ENCODE measurements at regions not wholly inside any gene's neighbourhood (a gene's known extent, or its start where the extent isn't known, plus 50 kb on each side); places are given as distances from the start of the nearest gene placed in this dataset.

DNA sequence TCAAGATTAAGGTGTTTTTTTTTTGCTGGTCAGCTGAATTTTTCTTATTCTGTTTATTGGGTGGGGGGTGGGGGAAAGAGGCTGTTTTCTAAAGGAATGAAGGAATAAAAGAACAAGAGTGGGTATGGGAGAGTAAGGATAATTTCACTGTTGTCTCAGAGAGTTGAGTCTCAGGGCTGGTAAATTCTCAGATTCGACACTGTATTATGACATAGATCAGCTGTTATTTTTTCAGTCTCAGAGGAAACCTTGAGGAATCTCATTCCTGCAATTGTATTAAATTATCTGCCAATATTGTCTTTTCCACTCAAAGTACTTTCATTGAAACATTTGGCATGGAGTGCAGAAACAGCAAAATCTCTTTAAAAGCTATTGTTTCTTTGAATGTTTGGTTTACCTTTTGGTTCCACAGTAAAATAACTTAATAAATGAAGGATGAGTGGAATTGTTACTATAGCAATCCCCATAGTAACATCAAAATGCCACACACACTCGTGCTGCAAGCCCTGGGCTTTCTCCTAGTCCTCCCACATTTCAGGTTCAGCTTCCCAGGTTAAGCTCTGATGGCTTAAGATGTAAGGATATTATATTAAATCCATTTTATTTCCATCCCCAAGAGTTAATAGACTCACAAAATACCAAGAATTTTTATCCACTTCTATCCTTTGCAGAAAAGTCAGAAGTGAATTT lies 478.7 kb upstream of the TCF4 start:
- DNase-seq, result no peak

DNA sequence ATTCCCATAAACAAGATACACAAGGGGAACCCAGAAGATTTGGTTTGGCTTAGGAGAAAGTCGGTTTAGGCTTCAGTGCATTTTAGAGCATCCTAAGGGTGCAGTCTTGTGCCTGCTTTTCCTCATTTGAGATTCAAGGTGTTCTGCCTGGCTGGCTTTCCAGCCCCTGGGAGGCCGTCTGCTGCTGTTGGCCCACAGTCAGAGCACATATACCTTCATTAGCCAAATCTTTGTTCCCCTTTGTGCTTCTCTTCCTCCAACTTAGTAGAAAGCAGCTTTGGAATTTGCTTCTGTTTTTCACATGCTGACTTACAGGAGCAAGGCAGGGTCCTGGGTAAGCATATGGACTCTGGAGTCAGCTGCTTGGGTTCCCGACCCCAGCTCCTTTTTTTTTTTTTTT lies 477.1 kb upstream of the TCF4 start:
- no peak for DNase-seq

DNA sequence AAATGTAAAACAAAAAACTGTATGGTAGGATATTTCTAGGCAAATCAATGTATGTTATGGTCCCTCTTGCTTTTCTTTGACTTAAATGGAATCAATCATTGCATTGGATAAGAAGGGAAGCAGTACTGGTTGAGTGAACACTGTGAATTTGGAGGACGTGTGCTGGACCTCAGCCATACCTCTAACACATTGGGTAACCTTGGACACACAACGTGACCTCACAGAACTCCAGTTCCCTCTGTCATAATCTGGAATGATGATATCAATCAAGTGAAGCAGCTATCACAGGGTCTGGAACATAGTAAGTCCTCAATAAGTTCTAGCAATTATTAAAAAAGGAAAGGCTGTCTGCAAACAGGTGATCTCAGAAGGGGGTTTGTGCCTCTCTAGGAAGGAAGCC lies 474.9 kb upstream of the TCF4 start:
- no peak for DNase-seq

DNA sequence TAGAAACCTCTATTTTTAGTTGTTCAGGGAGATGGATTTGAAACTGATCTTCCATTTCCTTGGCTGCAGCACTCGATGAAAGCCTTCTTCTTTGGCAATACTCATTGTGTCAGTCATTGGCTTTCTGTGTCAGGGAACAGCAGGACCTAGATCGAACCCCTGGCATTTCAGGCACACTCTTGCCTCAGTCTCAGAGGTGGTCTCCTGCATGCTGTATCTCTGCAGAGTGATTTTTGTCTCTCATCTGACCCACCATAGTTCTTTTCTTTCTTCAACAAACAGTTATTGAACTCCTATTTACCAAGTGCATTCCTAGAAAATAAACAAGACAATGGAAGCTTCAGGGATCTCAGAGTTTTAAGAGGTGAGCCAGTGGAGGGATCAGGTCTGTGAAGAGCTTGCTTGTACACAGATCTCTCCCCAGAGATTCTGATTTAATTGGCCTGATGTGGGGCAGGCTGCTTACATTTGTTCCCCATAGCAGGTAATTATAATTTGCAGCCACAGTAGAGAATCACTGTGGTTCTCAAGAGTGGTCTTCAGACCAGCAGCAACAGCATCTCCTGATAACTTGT lies 473.1 kb upstream of the TCF4 start:
- DNase-seq, result peak; percentile 9

DNA sequence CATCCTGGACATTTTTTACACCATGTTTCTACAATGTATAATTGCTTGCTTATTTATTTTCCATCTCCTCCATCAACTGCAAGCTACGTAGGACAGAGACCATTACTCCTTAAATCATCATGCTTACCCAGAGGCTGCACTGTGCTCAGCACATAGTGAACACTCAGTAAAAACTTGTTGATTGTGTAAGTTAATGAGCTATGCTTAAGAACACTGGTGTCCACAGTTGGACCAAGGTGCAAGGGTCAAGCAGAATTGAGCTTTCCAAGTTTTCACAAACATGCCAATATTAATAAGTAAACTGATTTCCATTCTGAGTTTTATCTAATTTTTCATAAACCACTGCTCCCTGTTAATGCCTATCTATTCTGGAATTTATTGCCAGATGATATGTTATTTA lies 464.2 kb upstream of the TCF4 start:
- no peak for DNase-seq

DNA sequence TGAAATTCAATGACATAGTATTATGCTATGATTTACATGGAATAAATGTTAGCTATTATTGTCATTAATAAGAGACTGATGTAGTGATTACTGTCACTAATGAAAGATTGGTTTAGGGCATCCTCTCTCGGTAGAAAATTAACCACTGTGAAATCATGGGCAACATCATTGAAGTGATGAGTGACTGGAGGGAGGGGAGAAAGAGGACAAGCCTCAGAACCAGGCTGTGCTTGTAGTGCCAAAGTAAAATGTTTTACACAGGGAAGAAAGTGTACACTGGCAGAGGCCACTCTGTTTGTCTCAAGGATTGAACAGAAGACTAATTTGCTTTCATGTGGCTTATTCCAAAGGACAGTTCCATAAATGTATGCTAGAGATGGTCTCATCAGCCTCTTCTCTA lies 456.2 kb upstream of the TCF4 start:
- DNase-seq, result no peak

DNA sequence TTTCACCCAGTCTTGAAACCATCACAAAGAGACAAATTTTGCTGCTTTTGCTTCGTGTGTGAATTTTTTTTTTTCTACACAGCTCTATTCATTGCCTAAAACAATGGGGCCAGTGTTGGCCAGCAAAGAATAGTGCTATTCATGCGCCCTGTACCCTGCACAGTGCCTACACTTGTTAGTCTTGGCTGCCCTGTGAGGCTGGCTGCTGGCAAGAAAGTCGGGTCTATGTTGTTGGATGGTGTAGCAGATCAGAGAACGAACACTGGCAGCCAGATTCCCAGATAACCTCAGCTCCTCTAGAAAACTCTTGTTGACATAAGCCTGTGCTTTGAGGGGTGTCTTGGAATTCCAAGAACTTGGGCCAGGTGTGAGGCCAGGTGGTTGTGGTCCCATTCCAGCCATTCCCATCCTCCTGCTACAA lies 455.7 kb upstream of the TCF4 start:
- no peak for DNase-seq

DNA sequence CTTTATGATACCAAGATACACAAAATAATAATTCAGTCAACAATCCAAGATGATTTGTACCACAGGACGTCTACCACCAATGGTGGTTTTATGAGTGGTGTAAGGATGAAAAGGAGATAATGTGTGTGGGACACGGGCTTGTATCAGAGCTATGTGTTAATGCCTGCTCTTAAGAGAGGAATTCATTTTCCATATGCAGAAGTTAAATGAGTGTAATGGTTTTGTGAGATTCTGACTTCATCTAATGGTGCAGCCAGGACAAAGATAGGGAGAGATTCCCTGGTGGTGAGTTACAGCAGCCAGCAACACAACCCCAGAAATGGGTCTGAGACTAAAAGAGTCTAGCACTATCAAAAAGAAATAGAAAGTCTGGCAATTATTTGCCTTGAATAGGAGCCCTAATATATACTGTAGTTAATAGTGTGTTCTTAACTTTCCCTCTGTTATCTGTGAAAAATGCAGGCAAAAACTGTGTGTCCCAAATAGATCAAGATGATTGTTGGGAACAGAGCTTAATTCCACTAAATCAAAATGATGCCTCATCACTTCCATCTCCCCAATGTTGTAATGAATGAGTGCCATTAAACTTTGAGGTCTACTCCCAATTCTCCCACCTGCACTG lies 455.0 kb upstream of the TCF4 start:
- DNase-seq, result no peak

DNA sequence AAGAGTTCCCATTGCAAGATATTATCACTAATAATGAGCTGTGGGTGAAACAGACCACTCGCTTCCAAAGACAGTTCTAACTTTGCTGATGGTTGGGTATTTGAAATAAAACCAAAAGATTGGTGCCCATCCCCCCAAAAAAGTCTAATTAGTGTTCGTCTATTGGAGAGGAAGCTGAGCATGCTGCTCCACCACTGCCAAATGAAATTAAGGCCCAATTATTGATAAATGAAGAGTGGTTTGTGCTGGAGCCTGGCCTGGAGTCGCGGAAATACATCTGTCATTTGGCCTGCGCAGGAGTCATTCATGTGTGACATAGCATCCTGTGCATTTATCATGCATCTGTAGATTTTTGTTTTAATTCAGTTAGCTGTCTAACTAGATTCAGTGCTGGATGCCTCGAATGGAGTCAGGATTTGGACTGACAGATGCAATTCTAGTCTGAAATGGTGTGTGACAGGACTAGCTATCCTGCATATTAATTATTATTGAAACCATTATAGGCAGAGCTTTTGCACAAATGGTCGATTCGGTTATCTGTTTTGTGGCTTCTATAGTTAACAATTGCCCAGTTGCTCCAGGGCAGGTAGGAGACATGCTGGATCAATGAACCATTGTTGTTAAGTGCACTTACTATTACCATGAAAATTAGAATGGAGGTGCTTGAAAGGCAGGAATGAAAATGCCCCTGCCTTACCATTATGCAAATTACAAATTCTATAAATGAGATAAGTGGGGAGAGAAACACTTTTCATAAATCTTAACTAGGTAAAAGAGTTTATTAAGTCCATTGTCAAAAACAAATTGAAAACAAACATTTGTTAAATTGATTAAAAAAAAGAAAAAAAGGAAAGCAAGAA lies 450.4 kb upstream of the TCF4 start:
- peak; percentile 62 for DNase-seq

DNA sequence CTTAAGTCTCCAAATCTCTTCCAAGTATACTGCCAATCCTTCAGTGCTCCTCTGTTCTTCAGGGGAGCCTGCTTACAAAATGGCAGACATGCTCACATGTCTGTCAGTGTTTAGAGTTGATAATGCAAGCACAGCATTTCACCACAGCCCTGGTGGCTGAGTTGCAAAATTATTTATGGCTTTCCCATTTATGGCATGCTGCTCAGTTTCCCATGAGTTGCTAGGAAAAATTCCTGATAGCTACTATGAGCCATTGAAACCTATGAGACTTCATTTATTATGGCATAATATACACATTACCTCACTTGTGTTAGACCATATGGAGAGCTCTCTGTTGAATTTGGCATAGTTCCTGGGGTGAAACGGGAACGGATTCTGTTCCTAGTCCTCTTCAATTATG lies 448.7 kb upstream of the TCF4 start:
- DNase-seq, result no peak

DNA sequence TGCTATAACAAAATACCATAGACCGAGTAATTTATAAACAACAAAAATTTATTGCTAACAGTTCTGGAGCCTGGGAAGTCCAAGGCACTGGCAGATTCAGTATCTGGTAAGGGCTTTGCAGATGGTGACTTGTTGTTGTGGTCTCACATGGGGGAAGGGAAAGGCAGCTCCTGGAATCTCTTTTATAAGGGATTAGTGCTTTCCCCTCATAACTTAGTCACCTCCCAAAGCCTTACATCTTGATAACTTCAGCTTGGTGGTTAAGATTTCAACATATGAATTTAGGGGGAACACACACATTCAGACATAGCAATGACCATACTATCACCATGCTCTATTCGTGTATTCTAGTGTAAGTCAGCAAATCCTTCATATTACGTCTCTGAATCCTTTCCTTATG lies 447.6 kb upstream of the TCF4 start:
- no peak for DNase-seq

DNA sequence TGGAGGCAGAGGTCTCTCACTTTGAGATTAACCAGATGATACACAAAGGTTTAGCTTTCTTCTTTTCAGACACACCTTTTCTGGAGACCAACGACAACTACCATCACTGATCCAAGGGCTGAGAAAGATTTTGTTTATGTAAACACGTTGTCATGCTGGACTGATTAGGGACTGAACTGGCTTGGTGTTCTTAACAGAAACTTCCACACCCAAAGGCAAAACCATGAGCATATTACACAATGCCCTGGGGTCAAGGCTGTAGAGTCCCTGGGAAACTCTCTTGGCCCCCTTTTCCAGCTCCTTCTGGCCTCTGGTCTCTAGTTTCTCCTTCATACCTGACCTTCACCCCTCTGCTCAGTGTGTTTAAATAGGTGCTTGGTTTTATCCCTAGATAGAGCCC lies 447.0 kb upstream of the TCF4 start:
- no peak for DNase-seq

DNA sequence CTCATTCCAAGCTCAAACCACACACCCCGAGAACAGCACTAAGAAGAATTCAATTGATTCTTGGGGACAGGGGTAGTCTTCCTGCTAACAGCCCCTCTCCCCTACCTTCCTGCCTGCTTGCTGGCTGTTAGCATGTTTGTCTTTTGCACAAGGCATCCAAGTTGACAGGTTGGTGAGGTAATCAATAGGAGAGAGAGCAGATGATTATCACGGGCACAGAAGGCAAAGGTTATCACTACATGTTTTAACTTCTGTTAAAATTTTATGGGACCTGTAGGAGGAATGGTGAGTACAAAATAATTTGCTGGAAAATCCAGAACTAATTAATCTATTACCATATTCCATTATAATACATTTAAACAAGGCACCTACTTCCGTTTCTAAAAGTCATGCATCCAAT lies 442.1 kb upstream of the TCF4 start:
- no peak for DNase-seq

DNA sequence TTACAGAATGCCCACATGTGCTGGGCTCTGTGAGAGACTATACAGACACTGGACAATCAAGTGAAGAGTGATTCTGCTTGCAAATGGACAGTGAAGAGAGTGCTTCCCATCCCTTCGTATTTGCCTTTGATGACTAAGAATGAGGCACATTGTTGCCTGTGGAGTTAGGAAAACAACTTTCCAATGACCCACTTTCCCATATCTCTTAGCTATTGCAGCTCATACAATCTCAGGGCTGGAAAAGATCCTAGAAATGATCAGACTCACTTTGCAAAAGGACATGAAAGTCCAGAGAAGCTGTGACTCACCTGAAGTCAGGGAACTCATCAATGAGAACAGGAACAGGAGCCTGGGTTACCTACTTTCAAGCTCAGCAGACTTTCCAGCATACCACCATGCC lies 440.5 kb upstream of the TCF4 start:
- no peak for DNase-seq

DNA sequence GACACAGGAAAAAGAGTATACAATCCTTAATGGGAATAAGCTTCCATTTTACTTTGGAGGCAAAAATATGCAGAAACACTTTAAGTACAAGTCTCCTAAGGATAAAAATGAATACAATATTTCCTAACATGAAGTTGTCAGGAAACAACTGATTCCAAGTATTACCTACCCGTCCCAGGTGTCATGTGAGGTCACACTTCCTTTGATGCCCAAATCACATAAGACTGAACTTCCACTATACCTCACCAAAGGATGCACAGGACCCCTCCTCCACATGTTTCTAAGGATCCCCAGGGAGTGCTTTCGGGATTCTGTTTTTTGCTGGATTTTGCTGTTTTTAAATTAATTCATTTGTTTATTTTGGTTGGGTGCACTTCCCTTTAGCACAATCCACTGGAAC lies 438.5 kb upstream of the TCF4 start:
- no peak for DNase-seq

DNA sequence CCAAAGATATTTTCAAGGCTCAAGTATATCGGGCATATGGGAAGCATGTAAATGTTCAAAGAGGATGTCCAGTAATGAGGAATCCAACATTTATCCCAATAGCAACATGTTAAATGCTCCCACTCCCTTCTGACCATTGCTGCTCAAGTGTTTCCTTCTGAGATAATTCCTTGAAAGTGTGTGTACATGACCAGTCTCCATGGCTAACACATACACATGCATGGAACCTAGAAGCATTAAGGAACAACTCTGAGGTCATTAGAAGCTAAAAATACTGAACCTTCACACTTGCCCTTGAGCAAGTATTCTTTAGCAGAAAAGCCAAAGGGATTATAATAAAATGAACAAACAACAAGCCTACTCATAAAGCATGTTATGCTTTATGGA lies 433.8 kb upstream of the TCF4 start:
- DNase-seq, result no peak

DNA sequence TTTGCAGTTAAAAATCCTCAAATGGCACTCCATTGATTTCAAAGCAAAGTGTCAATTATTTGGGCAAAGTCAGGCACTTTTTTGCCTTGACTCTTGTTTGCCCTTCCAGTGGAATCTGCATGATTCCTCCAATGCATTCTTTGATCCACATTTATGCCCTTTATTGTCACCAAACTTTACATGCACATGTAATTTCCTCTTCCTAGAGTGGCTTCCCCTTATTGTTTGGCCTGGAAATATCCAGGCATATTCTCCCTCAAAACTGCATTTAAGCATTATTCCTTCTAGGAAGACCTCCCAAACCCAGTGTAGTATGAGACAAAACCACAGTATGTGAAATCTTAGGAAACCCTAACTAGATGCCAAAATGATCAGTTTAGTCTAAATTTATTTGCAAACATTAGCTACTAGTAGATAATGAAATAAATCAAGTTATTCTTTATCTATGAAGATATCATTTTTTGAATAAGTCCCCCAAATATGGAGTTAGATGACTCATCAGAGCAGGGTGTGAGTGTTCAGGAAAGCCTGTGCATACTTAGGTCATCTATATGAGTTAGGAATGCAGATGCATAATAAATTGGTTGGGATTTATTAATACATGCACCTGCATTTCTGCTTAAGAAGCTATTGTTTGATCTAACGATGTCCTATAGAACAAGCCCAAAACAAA lies 433.3 kb upstream of the TCF4 start:
- no peak for DNase-seq

DNA sequence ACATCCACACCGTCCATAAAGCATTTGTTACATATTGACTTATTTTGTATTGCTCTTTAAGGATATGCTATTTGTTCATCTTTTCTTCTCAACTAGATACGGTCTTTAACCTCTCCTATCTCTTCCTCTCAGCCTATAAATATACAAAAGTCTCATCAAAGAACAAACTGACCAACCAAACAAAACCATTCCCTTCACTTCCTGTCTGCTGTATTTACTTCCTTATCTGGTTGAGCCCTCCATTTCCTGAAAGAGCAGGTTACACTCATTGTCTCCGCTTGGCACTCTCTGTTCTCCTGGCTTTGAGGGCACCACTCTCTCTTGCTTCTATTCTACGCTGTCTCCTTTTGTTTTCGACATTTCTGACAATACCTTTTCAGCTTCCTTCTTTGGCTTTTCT lies 431.9 kb upstream of the TCF4 start:
- DNase-seq, result no peak

DNA sequence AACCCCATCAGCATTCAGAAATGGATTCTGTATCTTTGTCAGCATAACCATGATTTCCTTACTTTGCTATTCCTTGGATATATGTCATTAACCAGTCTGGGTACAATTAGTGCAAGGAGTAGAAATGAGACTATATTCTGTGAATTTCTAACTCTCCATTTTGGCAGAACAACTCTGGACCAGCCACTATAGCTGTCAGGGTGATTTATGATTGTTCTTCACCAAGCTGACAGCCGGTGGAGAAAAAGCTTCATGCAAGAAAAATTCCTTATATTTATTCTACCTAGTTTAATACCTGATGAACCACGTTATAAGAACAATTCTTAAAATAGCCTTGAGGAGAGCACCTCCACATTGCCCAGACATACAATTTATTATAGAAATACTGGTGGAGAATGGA lies 431.2 kb upstream of the TCF4 start:
- DNase-seq, result no peak

DNA sequence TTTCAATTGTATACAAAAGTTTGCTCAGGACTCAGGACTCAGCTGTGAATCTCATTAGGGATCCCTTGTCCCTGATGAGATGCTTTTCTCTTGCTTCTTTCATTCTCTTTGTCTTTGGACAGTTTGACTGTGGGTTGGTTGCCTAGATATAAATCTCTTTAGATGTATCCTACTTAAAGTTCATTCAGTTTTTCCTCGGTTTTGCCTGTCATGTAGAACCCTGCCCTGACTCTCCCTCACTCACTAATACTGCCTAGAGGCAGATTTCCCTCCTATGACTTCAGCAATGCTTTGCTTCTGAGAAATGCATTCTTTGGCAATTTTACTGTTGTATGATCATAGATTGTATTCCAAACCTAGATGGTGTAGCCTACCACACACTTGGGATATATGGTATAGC lies 421.4 kb upstream of the TCF4 start:
- no peak for DNase-seq

DNA sequence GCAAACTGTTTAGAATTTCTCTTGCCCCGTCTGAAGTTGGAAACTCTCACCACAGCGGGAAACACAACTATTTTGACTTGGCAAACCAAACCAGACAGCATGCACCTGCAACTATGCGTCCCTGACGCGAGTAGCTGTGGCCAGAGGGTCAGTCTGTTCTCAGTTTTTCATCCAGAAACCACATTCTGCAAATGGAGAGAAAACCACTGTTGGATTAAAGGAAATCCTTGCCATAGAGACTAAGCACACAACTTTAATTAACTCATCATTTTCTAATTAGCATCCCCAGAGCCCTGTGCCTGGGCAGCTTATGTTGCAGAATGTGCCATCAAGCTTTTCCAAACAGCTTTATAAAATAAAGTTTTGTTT lies 415.7 kb upstream of the TCF4 start:
- no peak for DNase-seq

DNA sequence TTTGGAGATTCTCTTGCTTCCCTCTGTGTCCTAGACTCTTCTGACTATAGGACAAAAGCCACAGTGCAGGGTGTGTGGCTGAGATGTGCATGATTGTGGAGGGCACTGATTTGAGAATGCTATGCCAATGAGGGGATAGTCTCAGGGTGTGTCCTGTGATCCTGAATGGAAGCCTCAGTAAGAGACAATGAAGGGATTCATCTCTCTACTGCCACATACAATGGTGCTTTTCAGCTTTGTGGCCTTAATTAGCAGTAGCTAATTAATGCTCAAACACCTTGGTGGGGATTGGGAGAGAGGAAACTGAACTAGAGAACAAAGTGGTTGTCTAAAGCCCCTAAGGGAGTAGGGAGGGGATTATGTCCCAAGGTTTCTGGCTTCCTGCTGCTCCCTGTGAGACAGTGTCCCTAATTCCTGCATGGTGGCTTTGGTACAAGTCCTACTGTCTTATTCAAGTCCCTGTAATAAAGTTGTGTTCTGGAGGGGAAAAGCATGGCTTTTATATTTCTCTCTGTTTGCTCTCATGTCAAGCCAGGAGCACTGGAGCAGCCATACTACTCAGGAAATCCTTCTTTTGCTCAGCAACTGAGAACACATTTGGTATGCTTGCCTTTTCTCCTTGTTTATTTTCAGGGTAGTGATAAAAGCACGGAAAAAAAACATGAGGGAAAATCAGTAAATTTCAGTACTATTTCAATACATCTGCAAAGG lies 415.2 kb upstream of the TCF4 start:
- no peak for DNase-seq

DNA sequence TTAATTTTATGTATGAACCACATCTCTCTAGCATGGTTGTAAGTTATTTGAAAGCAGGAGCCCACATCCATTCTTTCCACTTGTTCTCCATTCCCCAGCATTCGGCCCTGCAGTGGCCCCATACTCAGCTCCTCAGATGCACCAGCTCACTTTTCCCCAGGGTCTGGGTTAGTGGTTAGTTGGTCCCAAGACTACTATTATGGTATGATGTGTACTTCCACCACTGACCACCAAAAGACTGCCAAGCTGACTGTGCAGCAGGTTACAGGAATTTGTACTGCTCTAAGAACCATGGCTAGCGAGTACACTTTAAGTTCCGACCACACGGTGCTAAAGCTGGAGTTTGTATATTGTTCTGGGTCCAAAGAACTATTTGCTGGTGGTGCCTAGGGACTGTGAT lies 413.6 kb upstream of the TCF4 start:
- no peak for DNase-seq

All from NCI-H1436 (cell line).